SK-N-SH (cell line): ENCODE measurements at regions not wholly inside any gene's neighbourhood (a gene's known extent, or its start where the extent isn't known, plus 50 kb on each side); places are given as distances from the start of the nearest gene placed in this dataset.

Experiments
- CTCF ChIA-PET: fragments of 300-600, 350-600 bp; formaldehyde crosslinking; extraction: SDS; loops from one replicate; lab custom pipeline; 2021; lab: Yijun Ruan, JAX
- POLR2A ChIA-PET: fragments of 350-600 bp; sonication (Branson Sonifier 250); formaldehyde crosslinking; extraction: SDS; loops from one replicate; lab custom pipeline; 2020; ENCODE audit warnings: antibody characterized with exemption, inconsistent platforms; lab: Yijun Ruan, JAX
- DNase-seq: peaks from one replicate; pipeline ENCODE4 v3.0.0; 2012
- H2AFZ ChIP-seq: fragments of 200-600 bp; sonication (generic); 2 replicates; pipeline ENCODE4 v1.8.1; 2016; ENCODE audit warnings: antibody characterized with exemption, mild to moderate bottlenecking, low read depth
- H3F3A ChIP-seq: fragments of 200-600 bp; sonication (generic); replicated peaks from 2 replicates; pipeline ENCODE3; 2016; ENCODE audit warnings: antibody characterized with exemption, mild to moderate bottlenecking; ENCODE audit not compliant: insufficient read depth
- H3K27ac ChIP-seq, 2 experiments: fragments of 200-500 bp in 1 of 2; fragments of 200-600 bp in 1 of 2; sonication (Bioruptor generic) in 1 of 2; sonication (generic), shearing (Covaris generic) in 1 of 2; 2 replicates each; pipeline versions ENCODE4 v1.5.1 to v1.6.1; 2014 to 2016; ENCODE audit warnings: low read depth in 2 of 2, inconsistent platforms in 1 of 2, low read length in 1 of 2, mild to moderate bottlenecking in 1 of 2, mixed read lengths in 1 of 2
- H3K27me3 ChIP-seq: fragments of 200-600 bp; sonication (generic), shearing (Covaris generic); 2 replicates; pipeline ENCODE4 v1.6.1; 2016; ENCODE audit warnings: mixed run types; ENCODE audit not compliant: insufficient read depth
- H3K36me3 ChIP-seq, 2 experiments: fragments of 200-500 bp in 1 of 2; fragments of 200-600 bp in 1 of 2; sonication (Bioruptor generic) in 1 of 2; sonication (generic) in 1 of 2; replicated peaks in 1 of 2; 2 replicates each; pipeline versions ENCODE3 to v1.5.1; 2014 to 2016; ENCODE audit warnings: low read length in 1 of 2, mild to moderate bottlenecking in 1 of 2; ENCODE audit not compliant: insufficient read depth in 2 of 2, control insufficient read depth in 1 of 2
- H3K4me1 ChIP-seq, 2 experiments: fragments of 200-500 bp in 1 of 2; fragments of 200-600 bp in 1 of 2; sonication (Bioruptor generic) in 1 of 2; sonication (generic), shearing (Covaris generic) in 1 of 2; 2 replicates each; pipeline versions ENCODE4 v1.5.1 to v1.6.1; 2014 to 2016; ENCODE audit warnings: low read depth in 1 of 2, low read length in 1 of 2, mixed run types in 1 of 2; ENCODE audit not compliant: insufficient read depth in 2 of 2, control insufficient read depth in 1 of 2
- H3K4me2 ChIP-seq: fragments of 200-600 bp; sonication (generic), shearing (Covaris generic); 2 replicates; pipeline ENCODE4 v1.6.1; 2017; ENCODE audit warnings: mixed run types
- H3K4me3 ChIP-seq, 2 experiments: fragments of 200-500 bp in 1 of 2; fragments of 200-600 bp in 1 of 2; sonication (Bioruptor generic) in 1 of 2; sonication (generic), shearing (Covaris generic) in 1 of 2; 2 replicates each; pipeline versions ENCODE4 v1.5.1 to v1.8.1; 2014 to 2016; ENCODE audit warnings: low read depth in 2 of 2, inconsistent platforms in 1 of 2, low read length in 1 of 2, mild to moderate bottlenecking in 1 of 2, mixed read lengths in 1 of 2, moderate library complexity in 1 of 2
- H3K79me2 ChIP-seq: fragments of 200-600 bp; sonication (generic); 2 replicates; pipeline ENCODE4 v1.8.1; 2017; ENCODE audit warnings: mild to moderate bottlenecking; ENCODE audit not compliant: insufficient read depth
- H3K9ac ChIP-seq: fragments of 200-600 bp; sonication (generic); 2 replicates; pipeline ENCODE4 v1.6.1; 2017; ENCODE audit warnings: mixed run types
- H3K9me2 ChIP-seq: fragments of 200-600 bp; sonication (generic); 2 replicates; pipeline ENCODE4 v1.6.1; 2017; ENCODE audit warnings: mixed run types
- H3K9me3 ChIP-seq: fragments of 200-600 bp; sonication (generic); 2 replicates; pipeline ENCODE4 v1.6.1; 2017; ENCODE audit warnings: mixed run types, mild to moderate bottlenecking, moderate library complexity
- H4K20me1 ChIP-seq: fragments of 200-600 bp; sonication (generic); 2 replicates; pipeline ENCODE4 v1.6.1; 2017; ENCODE audit warnings: mild to moderate bottlenecking, mixed run types; ENCODE audit not compliant: insufficient read depth
- ELF1 ChIP-seq: IDR thresholded peaks from 2 replicates; pipeline ENCODE4 v1.4.0; 2012
- EP300 ChIP-seq, 2 experiments: IDR thresholded peaks; 2 replicates each; pipeline versions ENCODE4 v1.4.0 to v1.6.1; 2012; ENCODE audit warnings: borderline replicate concordance in 1 of 2, low read depth in 1 of 2, low read length in 1 of 2
- EZH2phosphoT487 ChIP-seq: fragments of 200-600 bp; sonication (generic); IDR thresholded peaks from 2 replicates; pipeline ENCODE4 v1.6.1; 2017; ENCODE audit warnings: low read depth, mixed run types, mild to moderate bottlenecking, antibody characterized with exemption, moderate library complexity, borderline replicate concordance
- FOXJ3 ChIP-seq: sonication (generic); formaldehyde crosslinking; IDR thresholded peaks from 2 replicates; pipeline ENCODE4 v1.5.1; 2020; ENCODE audit warnings: mild to moderate bottlenecking, missing genetic modification reagents
- FOXM1 ChIP-seq: IDR thresholded peaks from 2 replicates; pipeline ENCODE4 v1.4.0; 2012; ENCODE audit warnings: low read depth, mild to moderate bottlenecking
- GABPA ChIP-seq: IDR thresholded peaks from 2 replicates; pipeline ENCODE4 v1.4.0; 2012; ENCODE audit warnings: low read depth, mild to moderate bottlenecking
- IRF3 ChIP-seq: fragments of 150-350 bp; IDR thresholded peaks from 2 replicates; pipeline ENCODE4 v1.6.1; 2016; ENCODE audit warnings: mild to moderate bottlenecking, low read depth, low read length
- JUND ChIP-seq: IDR thresholded peaks from 2 replicates; pipeline ENCODE4 v1.4.0; 2012
- MAX ChIP-seq: IDR thresholded peaks from 2 replicates; pipeline ENCODE4 v1.4.0; 2012; ENCODE audit warnings: low read depth
- MXI1 ChIP-seq: IDR thresholded peaks from 2 replicates; pipeline ENCODE4 v1.6.1; 2012; ENCODE audit warnings: mild to moderate bottlenecking, low read depth, low read length, improper control_type of control experiment
- NFIC ChIP-seq: IDR thresholded peaks from 2 replicates; pipeline ENCODE4 v1.4.0; 2012; ENCODE audit warnings: borderline replicate concordance
- NRF1 ChIP-seq: IDR thresholded peaks from 2 replicates; pipeline ENCODE4 v1.6.1; 2012; ENCODE audit warnings: low read depth, mild to moderate bottlenecking, low read length
- PBX3 ChIP-seq: IDR thresholded peaks from 2 replicates; pipeline ENCODE4; 2012
- POLR2AphosphoS5 ChIP-seq: IDR thresholded peaks from 2 replicates; pipeline ENCODE4 v1.6.1; 2012; ENCODE audit warnings: low read depth, low read length
- RAD21 ChIP-seq: IDR thresholded peaks from 2 replicates; pipeline ENCODE4 v1.6.1; 2012; ENCODE audit warnings: mild to moderate bottlenecking, low read length
- RFX5 ChIP-seq: IDR thresholded peaks from 2 replicates; pipeline ENCODE4 v1.6.1; 2012; ENCODE audit warnings: mild to moderate bottlenecking, improper control_type of control experiment, low read length
- SIN3A ChIP-seq: IDR thresholded peaks from 2 replicates; pipeline ENCODE4 v1.6.1; 2012; ENCODE audit warnings: low read depth, mild to moderate bottlenecking, low read length, moderate library complexity, borderline replicate concordance
- SMC3 ChIP-seq: IDR thresholded peaks from 2 replicates; pipeline ENCODE4 v1.6.1; 2012; ENCODE audit warnings: low read depth, low read length, improper control_type of control experiment
- TAF1 ChIP-seq: IDR thresholded peaks from 2 replicates; pipeline ENCODE4 v1.6.1; 2012; ENCODE audit warnings: low read depth, mild to moderate bottlenecking, low read length, moderate library complexity, borderline replicate concordance
- USF1 ChIP-seq: IDR thresholded peaks from 2 replicates; pipeline ENCODE4 v1.4.0; 2012; ENCODE audit warnings: low read depth, borderline replicate concordance
- USF2 ChIP-seq: fragments of 150-350 bp; IDR thresholded peaks from 2 replicates; pipeline ENCODE4 v1.6.1; 2017; ENCODE audit warnings: antibody characterized with exemption, low read length, low read depth, borderline replicate concordance
- WGBS: methylation state at CpG from one replicate; pipeline ENCODE4 v1.1.6; 2017; ENCODE audit warnings: low lambda C conversion rate; 5-methylcytosine and 5-hydroxymethylcytosine counted together

GRCh38 chr16:65414284-65414984 lies 292.6 kb upstream of the CDH11 start (continued):
- peak; percentile 82; the same call in 1 of the 2 replicates for TF ChIP-seq FOXM1
- peak; percentile 61 to 94 for TF ChIP-seq EP300 (IDR thresholded peaks at IDR 0.05; ENCODE audit: borderline replicate concordance in 1 of 2, low read depth in 1 of 2, low read length in 1 of 2)
- peak; percentile 35; the same call in 1 of the 2 replicates for TF ChIP-seq USF1
- no peak; the same call in 1 of the 2 replicates for TF ChIP-seq NFIC
- TF ChIP-seq IRF3 = no peak
- no peak for TF ChIP-seq NRF1
- no peak for TF ChIP-seq MXI1

GRCh38 chr16:65413861-65414260 lies 292.0 kb upstream of the CDH11 start:
- Histone ChIP-seq H3K27me3 (no peaks in the 10 kb centered on the region), H3K9me3 (no peaks in the 10 kb centered on the region), H4K20me1 (no peaks in the 10 kb centered on the region), H3K9ac (no peak overlapping the region), H3K79me2 (no peaks in the 10 kb centered on the region), H3K4me3 (no peak overlapping the region), H3K4me1 (peaks cover 8 to 12% of the 10 kb centered on the region in 2 experiments), H3K9me2 (no peaks in the 10 kb centered on the region), H3F3A (peaks cover 23% of the 10 kb centered on the region), H3K36me3 (no peaks in the 10 kb centered on the region), H2AFZ (no peak overlapping the region)
- ChIA-PET POLR2A (no interaction called here), CTCF (interaction anchor here (0.9 kb wide), 1 partner anchor 291 kb away, joined by 4 read pairs; the partner anchor contains the start of gene CDH11)
- 63% methylated on average over 2 of the region's 2 CpGs for WGBS
- DNase-seq = no peak
- TF ChIP-seq SMC3 (no peak), ELF1 (no peak)
- TF ChIP-seq, all 33 proteins: peak for 0
- Histone ChIP-seq H3K4me2 (peak overlapping the region; percentile 42; the same call in 1 of the 2 replicates), H3K27ac (peak overlapping the region; percentile 39 to 49; a peak in 2 of 4 replicates)

GRCh38 chr16:65410801-65411200 lies 288.9 kb upstream of the CDH11 start:
- no peaks in the 10 kb centered on the region for H3K79me2 ChIP-seq
- H3K9me2 ChIP-seq = no peaks in the 10 kb centered on the region
- no peak for DNase-seq
- H3K4me2 ChIP-seq = no peak overlapping the region
- peaks cover 8 to 15% of the 10 kb centered on the region in 2 experiments for H3K4me1 ChIP-seq
- peaks cover 23% of the 10 kb centered on the region for H3F3A ChIP-seq
- H3K36me3 ChIP-seq = no peaks in the 10 kb centered on the region
- 77% methylated on average over 4 of the region's 4 CpGs for WGBS
- no peaks in the 10 kb centered on the region for H3K9me3 ChIP-seq
- H4K20me1 ChIP-seq = no peaks in the 10 kb centered on the region
- ChIA-PET POLR2A (no interaction called here), CTCF (interaction anchor here (0.8 kb wide), 1 partner anchor 288 kb away, joined by 3 read pairs; no protein-coding TSS in a partner anchor)
- no peaks in the 10 kb centered on the region for H3K27me3 ChIP-seq
- no peak overlapping the region for H2AFZ ChIP-seq
- no peak overlapping the region for H3K27ac ChIP-seq
- no peak overlapping the region for H3K4me3 ChIP-seq
- no peak overlapping the region for H3K9ac ChIP-seq
- no peak for TF ChIP-seq PBX3
- no peak for TF ChIP-seq MAX
- no peak for TF ChIP-seq USF1
- no peak for TF ChIP-seq RAD21
- TF ChIP-seq JUND = no peak
- TF ChIP-seq TAF1 = no peak
- TF ChIP-seq EZH2phosphoT487 = no peak
- no peak for TF ChIP-seq MXI1
- TF ChIP-seq GABPA = no peak
- TF ChIP-seq FOXJ3 (CRISPR knock-in tag) = no peak
- no peak for TF ChIP-seq POLR2AphosphoS5
- TF ChIP-seq RFX5 = no peak
- no peak for TF ChIP-seq EP300 (IDR thresholded peaks at IDR 0.05; ENCODE audit: borderline replicate concordance in 1 of 2, low read depth in 1 of 2, low read length in 1 of 2)
- TF ChIP-seq USF2 = no peak
- no peak for TF ChIP-seq ELF1
- no peak for TF ChIP-seq SIN3A
